MM.1S (cell line): ENCODE measurements at regions not wholly inside any gene's neighbourhood (a gene's known extent, or its start where the extent isn't known, plus 50 kb on each side); places are given as distances from the start of the nearest gene placed in this dataset.

Experiments
- DNase-seq: peaks from one replicate; pipeline ENCODE4 v3.0.0-alpha.2; 2015
- H2AFZ ChIP-seq: fragments of 300-600 bp; sonication (generic); 2 replicates; pipeline ENCODE4 v1.6.0; 2016; ENCODE audit warnings: antibody characterized with exemption, low read length
- H3F3A ChIP-seq: fragments of 300-600 bp; sonication (generic); 2 replicates; pipeline ENCODE4 v1.6.1; 2016; ENCODE audit warnings: mild to moderate bottlenecking, antibody characterized with exemption, low read length, moderate library complexity, mixed read lengths; ENCODE audit not compliant: insufficient read depth
- H3K27ac ChIP-seq: fragments of 300-600 bp; sonication (generic); 2 replicates; pipeline ENCODE4 v1.5.1; 2016; ENCODE audit warnings: mild to moderate bottlenecking, low read length
- H3K27me3 ChIP-seq: fragments of 300-600 bp; sonication (generic); replicated peaks from 2 replicates; pipeline ENCODE4 v1.6.0; 2016; ENCODE audit warnings: low read length; ENCODE audit not compliant: insufficient read depth
- H3K36me3 ChIP-seq: fragments of 300-600 bp; sonication (generic); replicated peaks from 2 replicates; pipeline ENCODE4 v1.6.1; 2016; ENCODE audit warnings: mild to moderate bottlenecking, low read length, mixed read lengths; ENCODE audit not compliant: insufficient read depth
- H3K4me1 ChIP-seq: fragments of 300-600 bp; sonication (generic); 2 replicates; pipeline ENCODE4 v1.6.1; 2016; ENCODE audit warnings: low read length, mixed read lengths
- H3K4me2 ChIP-seq: fragments of 300-600 bp; sonication (generic); 2 replicates; pipeline ENCODE4 v1.6.0; 2016; ENCODE audit warnings: low read depth, low read length
- H3K4me3 ChIP-seq: fragments of 300-600 bp; sonication (generic); 2 replicates; pipeline ENCODE4 v1.5.1; 2016; ENCODE audit warnings: low read length, mixed read lengths
- H3K79me2 ChIP-seq: fragments of 300-600 bp; sonication (generic); 2 replicates; pipeline ENCODE4 v1.6.1; 2016; ENCODE audit warnings: mixed run types, low read length, mixed read lengths
- H3K9ac ChIP-seq: fragments of 300-600 bp; sonication (generic); 2 replicates; pipeline ENCODE4 v1.6.1; 2016; ENCODE audit warnings: low read length, mixed read lengths
- H3K9me2 ChIP-seq: fragments of 300-600 bp; sonication (generic); replicated peaks from 2 replicates; pipeline ENCODE4 v1.6.1; 2016; ENCODE audit warnings: mild to moderate bottlenecking, low read length, mixed read lengths; ENCODE audit not compliant: insufficient read depth
- H3K9me3 ChIP-seq: fragments of 300-600 bp; sonication (generic); replicated peaks from 2 replicates; pipeline ENCODE4 v1.6.1; 2016; ENCODE audit warnings: mild to moderate bottlenecking, low read length, mixed read lengths; ENCODE audit not compliant: insufficient read depth
- H4K20me1 ChIP-seq: fragments of 300-600 bp; sonication (generic); 2 replicates; pipeline ENCODE4 v1.6.1; 2016; ENCODE audit warnings: mild to moderate bottlenecking, low read length, moderate library complexity, mixed read lengths; ENCODE audit not compliant: insufficient read depth
- CTCF ChIP-seq: fragments of 300-600 bp; sonication (generic); IDR thresholded peaks from 2 replicates; pipeline ENCODE4 v1.5.1; 2016; ENCODE audit warnings: antibody characterized with exemption, low read length, mixed read lengths
- EZH2 ChIP-seq: fragments of 300-600 bp; sonication (generic); optimal IDR thresholded peaks from 2 replicates; pipeline ENCODE3; 2017; ENCODE audit warnings: low read depth, mild to moderate bottlenecking, antibody characterized with exemption, low read length, mixed read lengths
- EZH2phosphoT487 ChIP-seq: fragments of 300-600 bp; sonication (generic); IDR thresholded peaks from 2 replicates; pipeline ENCODE4 v1.6.1; 2018; ENCODE audit warnings: antibody characterized with exemption, low read length

DNA sequence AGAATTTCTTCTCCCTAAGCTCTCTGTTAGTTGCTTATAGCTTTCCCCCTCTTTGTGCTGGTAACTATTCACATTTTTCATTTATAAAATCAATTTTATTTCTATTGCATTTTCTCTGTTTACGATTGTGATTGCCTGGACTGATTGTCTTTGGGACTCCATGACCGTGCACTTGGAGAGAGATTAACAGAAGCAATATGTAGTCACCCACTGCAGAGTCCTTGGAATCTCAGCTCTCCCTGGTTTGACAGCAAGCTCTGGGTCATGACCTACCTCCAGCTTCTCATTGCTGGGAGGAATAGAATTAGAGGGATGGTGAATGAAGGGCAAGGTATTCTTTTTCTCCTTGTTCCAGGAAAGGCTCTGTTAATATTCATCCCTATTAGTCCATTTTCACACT is 398.2 kb downstream of the AACS start:
- H3K4me1 ChIP-seq, result no peaks in the 10 kb centered on the region
- no peaks in the 10 kb centered on the region for H3K27me3 ChIP-seq
- H3K9me3 ChIP-seq, result no peaks in the 10 kb centered on the region
- H3K27ac ChIP-seq, result no peak overlapping the region
- no peaks in the 10 kb centered on the region for H3K79me2 ChIP-seq
- H3K36me3 ChIP-seq, result no peaks in the 10 kb centered on the region
- no peaks in the 10 kb centered on the region for H3K9me2 ChIP-seq
- no peak for DNase-seq
- no peak overlapping the region for H3K4me3 ChIP-seq
- H4K20me1 ChIP-seq, result no peaks in the 10 kb centered on the region
- H3K4me2 ChIP-seq, result no peak overlapping the region
- H2AFZ ChIP-seq, result no peak overlapping the region
- H3F3A ChIP-seq, result no peaks in the 10 kb centered on the region
- TF ChIP-seq CTCF (no peak), EZH2 (no peak), EZH2phosphoT487 (no peak)
- H3K9ac ChIP-seq, result no peak overlapping the region

DNA sequence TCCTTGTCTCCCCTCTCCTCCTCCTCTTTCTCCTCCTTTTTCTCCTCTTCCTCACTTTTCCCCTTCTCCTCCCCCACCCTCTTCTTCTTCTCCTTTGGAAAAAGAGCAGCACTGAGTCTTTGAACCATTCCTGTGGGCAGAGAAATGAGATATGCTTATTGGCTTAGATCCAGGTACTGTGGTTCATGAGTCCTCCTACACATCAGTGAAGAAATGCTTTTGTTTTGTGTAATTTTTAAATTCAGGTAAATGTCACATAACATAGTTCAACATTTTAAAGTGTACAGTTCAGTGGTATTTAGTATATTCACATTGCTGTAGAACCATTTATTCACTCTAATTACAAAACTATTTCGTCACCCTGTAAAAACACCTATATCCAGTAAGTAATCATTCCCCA is 402.1 kb downstream of the AACS start:
- Histone ChIP-seq H2AFZ (no peak overlapping the region), H3K4me3 (no peak overlapping the region), H3K9me3 (no peaks in the 10 kb centered on the region), H3K4me2 (no peak overlapping the region), H4K20me1 (no peaks in the 10 kb centered on the region), H3F3A (no peaks in the 10 kb centered on the region), H3K9ac (no peak overlapping the region), H3K36me3 (no peaks in the 10 kb centered on the region), H3K27ac (no peak overlapping the region), H3K27me3 (no peaks in the 10 kb centered on the region), H3K79me2 (no peaks in the 10 kb centered on the region), H3K4me1 (no peaks in the 10 kb centered on the region), H3K9me2 (no peaks in the 10 kb centered on the region)
- DNase-seq, result no peak
- TF ChIP-seq CTCF (no peak), EZH2 (no peak), EZH2phosphoT487 (no peak)

- Histone ChIP-seq H3K9me3 (no peaks in the 10 kb centered on the region), H3F3A (no peaks in the 10 kb centered on the region), H3K4me2 (no peak overlapping the region), H3K27me3 (no peaks in the 10 kb centered on the region), H3K36me3 (no peaks in the 10 kb centered on the region), H4K20me1 (no peaks in the 10 kb centered on the region), H3K4me1 (no peaks in the 10 kb centered on the region), H3K79me2 (no peaks in the 10 kb centered on the region), H3K4me3 (no peak overlapping the region), H3K27ac (no peak overlapping the region), H2AFZ (no peak overlapping the region), H3K9ac (no peak overlapping the region), H3K9me2 (no peaks in the 10 kb centered on the region)
- DNase-seq, result no peak
- TF ChIP-seq EZH2phosphoT487 (no peak), CTCF (no peak), EZH2 (no peak)
Observed at GRCh38 chr12:125469683-125470082, 404.4 kb downstream of the AACS start.
